H1 (cell line): ENCODE measurements at regions not wholly inside any gene's neighbourhood (a gene's known extent, or its start where the extent isn't known, plus 50 kb on each side); places are given as distances from the start of the nearest gene placed in this dataset.

Experiments
- CTCF ChIA-PET: fragments of 300-600 bp; sonication (Branson Sonifier 250); formaldehyde crosslinking; loops from one replicate; lab custom pipeline; 2021; ENCODE audit not compliant: partially characterized antibody; lab: Charles Lee
- POLR2A ChIA-PET: fragments of 300-600 bp; sonication (Branson Sonifier 250); formaldehyde crosslinking; loops from one replicate; lab custom pipeline; 2021; ENCODE audit warnings: inconsistent platforms; ENCODE audit not compliant: partially characterized antibody; lab: Charles Lee
- DNase-seq, 2 experiments: peaks; one replicate each; pipeline versions ENCODE4 v3.0.0 to v3.0.0-alpha.2; 2010 to 2022; ENCODE audit warnings: low spot score in 2 of 2, low read depth in 1 of 2, mixed read lengths in 1 of 2
- FAIRE-seq: peaks from 2 replicates; lab custom pipeline; 2011; peaks lifted over from hg19 to GRCh38; lab: Jason Lieb, UNC
- H2AFZ ChIP-seq: 2 replicates; pipeline ENCODE4 v1.8.1; 2012; ENCODE audit warnings: low read length, inconsistent platforms
- H2AK5ac ChIP-seq: 2 replicates; pipeline ENCODE4 v1.6.1; 2013; ENCODE audit warnings: low read depth, low read length
- H2BK120ac ChIP-seq: replicated peaks from 2 replicates; pipeline ENCODE3; 2013; ENCODE audit warnings: low read depth, low read length, inconsistent platforms
- H2BK12ac ChIP-seq: 2 replicates; pipeline ENCODE4 v1.6.1; 2013; ENCODE audit warnings: low read depth, low read length
- H2BK15ac ChIP-seq: 2 replicates; pipeline ENCODE4 v1.6.1; 2013; ENCODE audit warnings: low read length
- H2BK20ac ChIP-seq: 2 replicates; pipeline ENCODE4 v1.6.1; 2013; ENCODE audit warnings: low read length
- H2BK5ac ChIP-seq: 2 replicates; pipeline ENCODE4 v1.6.1; 2013; ENCODE audit warnings: low read depth, low read length
- H3K14ac ChIP-seq: 2 replicates; pipeline ENCODE4 v1.6.1; 2013; ENCODE audit warnings: inconsistent platforms; ENCODE audit not compliant: insufficient read length
- H3K18ac ChIP-seq: 2 replicates; pipeline ENCODE4 v1.6.1; 2013; ENCODE audit warnings: low read length; ENCODE audit errors: extremely low read depth
- H3K23ac ChIP-seq: 2 replicates; pipeline ENCODE4 v1.6.1; 2013; ENCODE audit warnings: inconsistent platforms; ENCODE audit not compliant: insufficient read length
- H3K23me2 ChIP-seq: 2 replicates; pipeline ENCODE4 v1.6.1; 2013; ENCODE audit warnings: low read depth, low read length
- H3K27ac ChIP-seq: 2 replicates; pipeline ENCODE4 v1.6.1; 2011; ENCODE audit warnings: low read depth, low read length, inconsistent platforms
- H3K27me3 ChIP-seq, 4 experiments: replicated peaks in 1 of 4; 1 replicate in 1 of 4; 2 replicates in 3 of 4; pipeline versions ENCODE4 v1.6.1 to v1.8.1; 2011 to 2013; ENCODE audit warnings: low read length in 3 of 4, mild to moderate bottlenecking in 3 of 4, inconsistent platforms in 2 of 4, mixed read lengths in 2 of 4, moderate library complexity in 1 of 4; ENCODE audit not compliant: control insufficient read depth in 3 of 4, insufficient read depth in 3 of 4; ENCODE audit errors: extremely low read depth in 1 of 4
- H3K36me3 ChIP-seq, 4 experiments: 2 replicates each; pipeline versions ENCODE4 v1.6.1 to v1.8.1; 2011 to 2013; ENCODE audit warnings: mild to moderate bottlenecking in 4 of 4, low read length in 3 of 4, moderate library complexity in 2 of 4, control low read depth in 1 of 4, inconsistent platforms in 1 of 4; ENCODE audit not compliant: insufficient read depth in 4 of 4, control insufficient read depth in 2 of 4
- H3K4ac ChIP-seq: replicated peaks from 2 replicates; pipeline ENCODE3; 2013; ENCODE audit warnings: low read length, low read depth, mixed read lengths, inconsistent platforms; ENCODE audit not compliant: insufficient read length
- H3K4me1 ChIP-seq, 4 experiments: replicated peaks in 1 of 4; 1 replicate in 1 of 4; 2 replicates in 3 of 4; pipeline versions ENCODE4 v1.6.1 to v1.8.1; 2011 to 2013; ENCODE audit warnings: low read length in 3 of 4, inconsistent platforms in 2 of 4, mixed read lengths in 1 of 4; ENCODE audit not compliant: insufficient read depth in 4 of 4, control insufficient read depth in 3 of 4
- H3K4me2 ChIP-seq, 2 experiments: 2 replicates each; pipeline versions ENCODE4 v1.6.1 to v1.8.1; 2011 to 2013; ENCODE audit warnings: low read depth in 2 of 2, low read length in 2 of 2, control low read depth in 1 of 2, inconsistent platforms in 1 of 2, mild to moderate bottlenecking in 1 of 2; ENCODE audit not compliant: insufficient read depth in 1 of 2
- H3K4me3 ChIP-seq, 4 experiments: fragments of 200-600, 300-600 bp in 1 of 4; sonication (generic), shearing (Covaris generic), sonication (Bioruptor Twin) in 1 of 4; 2 replicates each; pipeline versions ENCODE4 v1.5.1 to v1.8.1; 2011 to 2016; ENCODE audit warnings: low read length in 4 of 4, low read depth in 3 of 4, control low read depth in 2 of 4, inconsistent platforms in 2 of 4, mild to moderate bottlenecking in 2 of 4, mixed read lengths in 1 of 4, moderate library complexity in 1 of 4; ENCODE audit not compliant: insufficient read depth in 2 of 4; ENCODE audit errors: extremely low read depth in 1 of 4
- H3K56ac ChIP-seq: replicated peaks from 2 replicates; pipeline ENCODE3; 2013; ENCODE audit warnings: low read depth, mild to moderate bottlenecking, mixed read lengths, low read length, inconsistent platforms; ENCODE audit not compliant: insufficient read length
- H3K79me1 ChIP-seq: 2 replicates; pipeline ENCODE4 v1.6.1; 2013; ENCODE audit warnings: low read depth, low read length, control low read depth
- H3K79me2 ChIP-seq, 2 experiments: 2 replicates each; pipeline versions ENCODE4 v1.6.1 to v1.8.1; 2012 to 2013; ENCODE audit warnings: low read length in 2 of 2, mild to moderate bottlenecking in 2 of 2, inconsistent platforms in 1 of 2; ENCODE audit not compliant: insufficient read depth in 2 of 2, control insufficient read depth in 1 of 2
- H3K9ac ChIP-seq, 4 experiments: replicated peaks in 1 of 4; 1 replicate in 1 of 4; 2 replicates in 3 of 4; pipeline versions ENCODE4 v1.6.1 to v1.8.1; 2011 to 2013; ENCODE audit warnings: low read depth in 3 of 4, low read length in 3 of 4, control low read depth in 2 of 4, mild to moderate bottlenecking in 2 of 4, moderate library complexity in 2 of 4, inconsistent platforms in 1 of 4; ENCODE audit errors: extremely low read depth in 1 of 4
- H3K9me3 ChIP-seq, 2 experiments: 2 replicates each; pipeline versions ENCODE4 v1.6.1 to v1.8.1; 2012 to 2013; ENCODE audit warnings: mild to moderate bottlenecking in 2 of 2, moderate library complexity in 2 of 2, control low read depth in 1 of 2, inconsistent platforms in 1 of 2, low read depth in 1 of 2, low read length in 1 of 2, mixed read lengths in 1 of 2; ENCODE audit not compliant: insufficient read depth in 2 of 2
- H4K20me1 ChIP-seq, 2 experiments: replicated peaks in 1 of 2; 2 replicates each; pipeline versions ENCODE3 to v1.8.1; 2011 to 2013; ENCODE audit warnings: inconsistent platforms in 2 of 2, low read length in 2 of 2, mild to moderate bottlenecking in 1 of 2; ENCODE audit not compliant: insufficient read depth in 2 of 2, control insufficient read depth in 1 of 2
- H4K5ac ChIP-seq: 2 replicates; pipeline ENCODE4 v1.6.1; 2013; ENCODE audit warnings: low read length, low read depth, mixed read lengths, inconsistent platforms; ENCODE audit not compliant: insufficient read length
- H4K8ac ChIP-seq: 2 replicates; pipeline ENCODE4 v1.8.0; 2013; ENCODE audit warnings: mild to moderate bottlenecking, moderate library complexity, low read length, inconsistent platforms; ENCODE audit not compliant: insufficient read depth; ENCODE audit errors: extremely low read depth
- H4K91ac ChIP-seq: replicated peaks from 2 replicates; pipeline ENCODE3; 2013; ENCODE audit warnings: low read length, mixed read lengths, inconsistent platforms; ENCODE audit not compliant: insufficient read length
- CHD1 ChIP-seq: IDR thresholded peaks from 2 replicates; pipeline ENCODE4 v1.6.1; 2012; ENCODE audit warnings: low read depth, low read length, improper control_type of control experiment
- JUND ChIP-seq: IDR thresholded peaks from 2 replicates; pipeline ENCODE4 v1.6.1; 2011; ENCODE audit warnings: mild to moderate bottlenecking, improper control_type of control experiment, low read length
- KDM1A ChIP-seq: fragments of 200-600, 300-600 bp; sonication (generic); IDR thresholded peaks from 2 replicates; pipeline ENCODE4 v1.7.1; 2016; ENCODE audit warnings: mild to moderate bottlenecking, low read length, borderline replicate concordance
- KDM4A ChIP-seq: IDR thresholded peaks from one replicate; pipeline ENCODE4 v1.7.1; 2012; ENCODE audit warnings: low read depth, mild to moderate bottlenecking, moderate library complexity, low read length, inconsistent platforms; ENCODE audit not compliant: severe bottlenecking
- RFX5 ChIP-seq: IDR thresholded peaks from 2 replicates; pipeline ENCODE4 v1.6.1; 2011; ENCODE audit warnings: low read depth, low read length, improper control_type of control experiment, borderline replicate concordance
- SAP30 ChIP-seq: fragments of 300-600 bp; sonication (generic); IDR thresholded peaks from 2 replicates; pipeline ENCODE4 v1.7.1; 2012; ENCODE audit warnings: low read length, moderate library complexity, mild to moderate bottlenecking, inconsistent platforms; ENCODE audit not compliant: insufficient read depth, insufficient replicate concordance
- TCF12 ChIP-seq: IDR thresholded peaks from 2 replicates; pipeline ENCODE4 v1.6.1; 2011; ENCODE audit warnings: low read depth, mild to moderate bottlenecking, low read length
- WGBS, 2 experiments: shearing (Covaris generic) in 1 of 2; methylation state at CpG; one replicate each; pipeline versions ENCODE4 v1.1.6 to v1.1.7; 2013 to 2015; ENCODE audit warnings: low lambda C conversion rate in 2 of 2, mixed read lengths in 2 of 2, inconsistent platforms in 1 of 2, low coverage in 1 of 2, missing lambda C conversion rate in 1 of 2; ENCODE audit not compliant: insufficient replicate concordance in 2 of 2, insufficient coverage in 1 of 2, insufficient read length in 1 of 2; ENCODE audit errors: extremely low coverage in 1 of 2, missing lambda C conversion rate in 1 of 2; 5-methylcytosine and 5-hydroxymethylcytosine counted together

DNA sequence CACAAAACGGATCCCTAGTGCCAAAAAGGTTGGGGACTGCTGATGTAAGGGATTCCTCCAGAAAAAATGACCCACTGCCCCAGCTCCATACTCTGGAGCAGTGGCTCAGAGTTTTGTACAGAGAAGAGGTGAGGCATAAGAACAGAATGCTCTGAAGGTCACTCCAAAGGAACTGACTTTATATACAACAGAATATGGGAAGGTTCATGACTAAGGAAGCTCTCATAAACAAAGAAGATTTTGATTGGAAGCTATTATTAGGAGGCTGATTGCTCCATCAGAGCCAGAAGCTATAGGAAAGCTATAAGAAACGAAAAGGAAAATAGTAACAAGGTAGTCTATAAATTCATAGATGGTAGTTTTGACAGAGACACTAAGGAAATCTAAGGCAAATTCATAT lies 203.1 kb downstream of the SLC7A11 start:
- Histone ChIP-seq H3K56ac (no peak overlapping the region), H3K9ac (no peak overlapping the region), H3K4ac (no peak overlapping the region), H3K18ac (no peak overlapping the region), H3K9me3 (no peaks in the 10 kb centered on the region), H3K23me2 (no peaks in the 10 kb centered on the region), H4K8ac (no peak overlapping the region), H2BK20ac (no peak overlapping the region), H2BK12ac (no peak overlapping the region), H4K5ac (no peak overlapping the region), H2BK15ac (no peak overlapping the region), H3K23ac (no peak overlapping the region), H3K79me1 (no peaks in the 10 kb centered on the region), H4K20me1 (no peaks in the 10 kb centered on the region), H2AK5ac (no peak overlapping the region), H3K4me2 (no peak overlapping the region), H4K91ac (no peak overlapping the region), H2AFZ (no peak overlapping the region), H3K27ac (no peak overlapping the region), H3K4me1 (no peaks in the 10 kb centered on the region), H2BK120ac (no peak overlapping the region), H3K14ac (no peak overlapping the region), H2BK5ac (no peak overlapping the region), H3K79me2 (no peaks in the 10 kb centered on the region; a peak in 1 of 4 replicates), H3K4me3 (no peak overlapping the region), H3K27me3 (no peaks in the 10 kb centered on the region), H3K36me3 (no peaks in the 10 kb centered on the region)
- FAIRE-seq (no peak), DNase-seq (no peak)
- CTCF ChIA-PET, result interaction anchor here (0.7 to 9.3 kb wide), 15 partner anchors 8 to 833 kb away, joined by 3 to 103 read pairs (median 5); no protein-coding TSS in a partner anchor
- WGBS, 2 experiments, result 73% methylated on average over 2 of the region's 2 CpGs; no CpG with 5 or more reads in 1 of the 2 experiments
- TF ChIP-seq JUND (no peak), KDM4A (no peak), TCF12 (no peak), KDM1A (no peak), RFX5 (no peak), SAP30 (no peak), CHD1 (no peak)
- POLR2A ChIA-PET, result no interaction called here
